IMR-90 (cell line): ENCODE measurements at regions not wholly inside any gene's neighbourhood (a gene's known extent, or its start where the extent isn't known, plus 50 kb on each side); places are given as distances from the start of the nearest gene placed in this dataset.

Experiments
- ATAC-seq: fragments of 200-7000 bp; cut with Tn5 transposase; 2 replicates; pipeline ENCODE4 v1.9.1; 2020; ENCODE audit warnings: low read depth, mild to moderate bottlenecking, moderate library complexity
- BruUV-seq: library from RNA; stranded (reverse); fragments of 400-500 nt; replicated peaks from 2 replicates; lab custom pipeline; 2021; lab: Mats Ljungman, UMichigan
- CTCF ChIA-PET: fragments of 300-600 bp; formaldehyde crosslinking; extraction: SDS; loops from one replicate; lab custom pipeline; 2021; ENCODE audit warnings: antibody characterized with exemption; lab: Yijun Ruan, JAX
- POLR2A ChIA-PET: fragments of 300-600 bp; sonication (Branson Sonifier 250); formaldehyde crosslinking; loops from one replicate; lab custom pipeline; 2022; ENCODE audit warnings: antibody characterized with exemption; ENCODE audit not compliant: unreplicated experiment; lab: Charles Lee
- DNase-seq: peaks from one replicate; pipeline ENCODE4 v3.0.0; 2013
- H2AFZ ChIP-seq: replicated peaks from 2 replicates; pipeline ENCODE3; 2013; ENCODE audit warnings: low read length, mild to moderate bottlenecking; ENCODE audit not compliant: poor library complexity
- H2AK5ac ChIP-seq: 2 replicates; pipeline ENCODE4 v1.6.1; 2013; ENCODE audit warnings: low read depth, low read length, inconsistent platforms
- H2AK9ac ChIP-seq: replicated peaks from 2 replicates; pipeline ENCODE3; 2013; ENCODE audit warnings: mild to moderate bottlenecking, low read depth, low read length, moderate library complexity; ENCODE audit not compliant: poor library complexity
- H2BK120ac ChIP-seq: 2 replicates; pipeline ENCODE4 v1.6.1; 2013; ENCODE audit warnings: low read depth, low read length, inconsistent platforms
- H2BK15ac ChIP-seq: 3 replicates; pipeline ENCODE4 v1.6.1; 2013; ENCODE audit warnings: low read depth, low read length, inconsistent platforms
- H2BK20ac ChIP-seq: 2 replicates; pipeline ENCODE4 v1.6.1; 2013; ENCODE audit warnings: low read depth, mild to moderate bottlenecking, inconsistent platforms, low read length, moderate library complexity
- H2BK5ac ChIP-seq: 2 replicates; pipeline ENCODE4 v1.6.1; 2013; ENCODE audit warnings: mild to moderate bottlenecking, low read depth, low read length, inconsistent platforms; ENCODE audit not compliant: poor library complexity, severe bottlenecking
- H3K14ac ChIP-seq: replicated peaks from 2 replicates; pipeline ENCODE4 v1.6.1; 2013; ENCODE audit warnings: low read depth, low read length, inconsistent platforms
- H3K18ac ChIP-seq: 2 replicates; pipeline ENCODE4 v1.6.1; 2013; ENCODE audit warnings: low read depth, low read length, control low read depth
- H3K23ac ChIP-seq: 2 replicates; pipeline ENCODE4 v1.6.1; 2013; ENCODE audit warnings: low read depth, low read length, inconsistent platforms
- H3K27ac ChIP-seq: 2 replicates; pipeline ENCODE4 v1.5.1; 2013; ENCODE audit warnings: mild to moderate bottlenecking, control low read depth, low read length; ENCODE audit not compliant: insufficient read depth
- H3K27me3 ChIP-seq: 2 replicates; pipeline ENCODE4 v1.6.1; 2013; ENCODE audit warnings: low read length; ENCODE audit not compliant: control insufficient read depth, insufficient read depth
- H3K36me3 ChIP-seq: 2 replicates; pipeline ENCODE4 v1.6.1; 2013; ENCODE audit warnings: low read length, mixed read lengths; ENCODE audit not compliant: control insufficient read depth, insufficient read depth
- H3K4ac ChIP-seq: 2 replicates; pipeline ENCODE4 v1.6.1; 2013; ENCODE audit warnings: low read depth, low read length, inconsistent platforms
- H3K4me1 ChIP-seq: 2 replicates; pipeline ENCODE4 v1.6.1; 2013; ENCODE audit warnings: low read length, mixed read lengths; ENCODE audit not compliant: control insufficient read depth, insufficient read depth
- H3K4me2 ChIP-seq: 2 replicates; pipeline ENCODE4 v1.6.1; 2013; ENCODE audit warnings: low read depth, mild to moderate bottlenecking, control low read depth, low read length, moderate library complexity
- H3K4me3 ChIP-seq: 2 replicates; pipeline ENCODE4 v1.5.1; 2013; ENCODE audit warnings: low read depth, mild to moderate bottlenecking, control low read depth, low read length, moderate library complexity; ENCODE audit not compliant: insufficient read depth
- H3K56ac ChIP-seq: 2 replicates; pipeline ENCODE4 v1.6.1; 2013; ENCODE audit warnings: low read length, inconsistent platforms; ENCODE audit not compliant: insufficient read depth; ENCODE audit errors: extremely low read depth
- H3K79me1 ChIP-seq, 2 experiments: 2 replicates each; pipeline ENCODE4 v1.6.1; 2013; ENCODE audit warnings: low read length in 2 of 2, inconsistent platforms in 1 of 2, low read depth in 1 of 2
- H3K9ac ChIP-seq: 2 replicates; pipeline ENCODE4 v1.6.1; 2013; ENCODE audit warnings: low read depth, low read length, control low read depth
- H3K9me1 ChIP-seq: 2 replicates; pipeline ENCODE4 v1.6.1; 2013; ENCODE audit warnings: low read length, inconsistent platforms; ENCODE audit not compliant: insufficient read depth
- H3K9me3 ChIP-seq: 2 replicates; pipeline ENCODE4 v1.6.1; 2013; ENCODE audit warnings: low read length; ENCODE audit not compliant: control insufficient read depth, insufficient read depth
- H4K20me1 ChIP-seq: 2 replicates; pipeline ENCODE4 v1.6.1; 2013; ENCODE audit warnings: low read length, inconsistent platforms; ENCODE audit not compliant: insufficient read depth
- H4K5ac ChIP-seq: 2 replicates; pipeline ENCODE4 v1.6.1; 2013; ENCODE audit warnings: mild to moderate bottlenecking, low read depth, low read length, control low read depth
- H4K8ac ChIP-seq, 2 experiments: 2 replicates each; pipeline ENCODE4 v1.6.1; 2013; ENCODE audit warnings: low read depth in 2 of 2, low read length in 2 of 2, control low read depth in 1 of 2, inconsistent platforms in 1 of 2
- H4K91ac ChIP-seq: 2 replicates; pipeline ENCODE4 v1.6.1; 2013; ENCODE audit warnings: low read depth, low read length, inconsistent platforms; ENCODE audit not compliant: insufficient read depth
- BHLHE40 ChIP-seq: fragments of 150-350 bp; IDR thresholded peaks from 2 replicates; pipeline ENCODE4 v1.6.1; 2016; ENCODE audit warnings: mild to moderate bottlenecking, low read depth, low read length
- CEBPB ChIP-seq: IDR thresholded peaks from 2 replicates; pipeline ENCODE4 v1.6.1; 2012; ENCODE audit warnings: low read depth, low read length, improper control_type of control experiment
- CHD1 ChIP-seq: IDR thresholded peaks from 2 replicates; pipeline ENCODE4 v1.6.1; 2012; ENCODE audit warnings: low read depth, low read length, improper control_type of control experiment
- CTCF ChIP-seq: conservative IDR thresholded peaks from 2 replicates; pipeline ENCODE4 v1.5.1; 2012; ENCODE audit warnings: mild to moderate bottlenecking, low read depth, low read length, improper control_type of control experiment
- ELK1 ChIP-seq: fragments of 150-350 bp; IDR thresholded peaks from 2 replicates; pipeline ENCODE4 v1.6.1; 2016; ENCODE audit warnings: low read depth, mild to moderate bottlenecking, low read length, moderate library complexity, borderline replicate concordance
- FOS ChIP-seq: fragments of 150-350 bp; IDR thresholded peaks from 2 replicates; pipeline ENCODE4 v1.6.1; 2016; ENCODE audit warnings: low read depth, low read length
- MAFK ChIP-seq: IDR thresholded peaks from 2 replicates; pipeline ENCODE4 v1.6.1; 2012; ENCODE audit warnings: low read depth, low read length, improper control_type of control experiment
- MAZ ChIP-seq: IDR thresholded peaks from 2 replicates; pipeline ENCODE4 v1.6.1; 2012; ENCODE audit warnings: low read depth, mild to moderate bottlenecking, low read length, improper control_type of control experiment, moderate library complexity, borderline replicate concordance
- MXI1 ChIP-seq: IDR thresholded peaks from 2 replicates; pipeline ENCODE4 v1.6.1; 2012; ENCODE audit warnings: low read depth, mild to moderate bottlenecking, low read length, moderate library complexity, borderline replicate concordance
- NFE2L2 ChIP-seq: fragments of 150-350 bp; IDR thresholded peaks from 2 replicates; pipeline ENCODE4 v1.6.1; 2016; ENCODE audit warnings: low read depth, mild to moderate bottlenecking, low read length
- POLR2A ChIP-seq: IDR thresholded peaks from 2 replicates; pipeline ENCODE4 v1.6.1; 2012; ENCODE audit warnings: mild to moderate bottlenecking, low read depth, low read length
- RAD21 ChIP-seq: IDR thresholded peaks from 2 replicates; pipeline ENCODE4 v1.6.1; 2012; ENCODE audit warnings: low read length, improper control_type of control experiment
- RCOR1 ChIP-seq: IDR thresholded peaks from 2 replicates; pipeline ENCODE4 v1.6.1; 2012; ENCODE audit warnings: mild to moderate bottlenecking, low read length, improper control_type of control experiment; ENCODE audit not compliant: insufficient replicate concordance
- RFX5 ChIP-seq: IDR thresholded peaks from 2 replicates; pipeline ENCODE4 v1.8.0; 2012; ENCODE audit warnings: low read depth, mild to moderate bottlenecking, low read length, moderate library complexity
- SMC3 ChIP-seq: fragments of 150-350 bp; IDR thresholded peaks from 2 replicates; pipeline ENCODE4 v1.6.1; 2016; ENCODE audit warnings: low read depth, mild to moderate bottlenecking, antibody characterized with exemption, low read length, moderate library complexity
- USF2 ChIP-seq: fragments of 150-350 bp; IDR thresholded peaks from 2 replicates; pipeline ENCODE4 v1.6.1; 2017; ENCODE audit warnings: mild to moderate bottlenecking, antibody characterized with exemption, low read length, low read depth
- WGBS, 2 experiments: methylation state at CpG; one replicate each; pipeline versions ENCODE4 v1.1.5 to v1.1.7; 2013; ENCODE audit warnings: missing lambda C conversion rate in 2 of 2; ENCODE audit not compliant: insufficient read length in 1 of 2; ENCODE audit errors: extremely low coverage in 2 of 2; 5-methylcytosine and 5-hydroxymethylcytosine counted together
- dilution Hi-C: fragments of 300-500 bp; cut with HindIII; formaldehyde crosslinking; loops from one replicate; pipeline ENCODE4 v1.14.3; 2018; ENCODE audit warnings: low sequenced_read_pairs; ENCODE audit not compliant: unreplicated experiment
- in situ Hi-C: fragments of 300-500 bp; cut with MboI; formaldehyde crosslinking; loops from 3 replicates; pipeline ENCODE4 v1.14.3; 2019; ENCODE audit warnings: low sequenced_read_pairs, inconsistent platforms, mixed read lengths
- intact Hi-C: fragments of 100-400 bp; cut with micrococcal nuclease; formaldehyde crosslinking; loops from 2 replicates; pipeline ENCODE4 v1.10.0; 2022

- H2AFZ ChIP-seq: no peak overlapping the region
- H3K23ac ChIP-seq: no peak overlapping the region
- H4K91ac ChIP-seq: no peak overlapping the region
- intact Hi-C loops: no loop called here
- WGBS, 2 experiments: no CpG with 5 or more reads among the region's 4 CpGs
- no peak overlapping the region for H2BK15ac ChIP-seq
- no peak overlapping the region for H3K9ac ChIP-seq
- no peaks in the 10 kb centered on the region for H3K9me1 ChIP-seq
- BruUV-seq: no TSS peak
- no peak overlapping the region for H2AK5ac ChIP-seq
- no peak overlapping the region for H2AK9ac ChIP-seq
- H3K4me3 ChIP-seq: no peak overlapping the region
- H3K56ac ChIP-seq: no peak overlapping the region
- no peak overlapping the region for H3K4ac ChIP-seq
- H3K4me2 ChIP-seq: no peak overlapping the region
- no peak overlapping the region for H3K27ac ChIP-seq
- in situ Hi-C loops: no loop called here
- no peaks in the 10 kb centered on the region for H3K36me3 ChIP-seq
- no peak overlapping the region for H3K14ac ChIP-seq
- no peaks in the 10 kb centered on the region for H3K4me1 ChIP-seq
- DNase-seq: no peak
- H2BK5ac ChIP-seq: no peak overlapping the region
- H3K27me3 ChIP-seq: no peaks in the 10 kb centered on the region
- ChIA-PET CTCF (no interaction called here), POLR2A (no interaction called here)
- H4K5ac ChIP-seq: no peak overlapping the region
- no peak overlapping the region for H2BK120ac ChIP-seq
- H2BK20ac ChIP-seq: no peak overlapping the region
- H4K8ac ChIP-seq: no peak overlapping the region
- H3K9me3 ChIP-seq: peaks cover 10% of the 10 kb centered on the region; the same call in 1 of the 2 replicates
- dilution Hi-C loops: no loop called here
- no peaks in the 10 kb centered on the region for H4K20me1 ChIP-seq
- ATAC-seq: no peak
- H3K18ac ChIP-seq: no peak overlapping the region
- TF ChIP-seq MAFK: no peak
- TF ChIP-seq CEBPB: no peak
- no peak for TF ChIP-seq SMC3
- TF ChIP-seq CTCF: no peak
- no peak for TF ChIP-seq RCOR1
- TF ChIP-seq NFE2L2: no peak
- no peak for TF ChIP-seq RAD21
- TF ChIP-seq MAZ: no peak
- no peak for TF ChIP-seq ELK1
- no peak for TF ChIP-seq CHD1
- no peak for TF ChIP-seq RFX5
- TF ChIP-seq FOS: no peak
- no peak for TF ChIP-seq MXI1
- TF ChIP-seq POLR2A: no peak
- TF ChIP-seq BHLHE40: no peak
- TF ChIP-seq USF2: no peak
- no peaks in the 10 kb centered on the region for H3K79me1 ChIP-seq
Measured at GRCh38 chr18:2049986-2050385, 521.3 kb downstream of the METTL4 start.
